22Rv1 (cell line): ENCODE measurements at regions not wholly inside any gene's neighbourhood (a gene's known extent, or its start where the extent isn't known, plus 50 kb on each side); places are given as distances from the start of the nearest gene placed in this dataset.

Experiments
- CTCF ChIP-seq: fragments of 450-650 bp; IDR thresholded peaks from 2 replicates; pipeline ENCODE4 v1.5.1; 2017; ENCODE audit warnings: mild to moderate bottlenecking
- ZFX ChIP-seq: fragments of 450-650 bp; IDR thresholded peaks from 2 replicates; pipeline ENCODE4 v1.6.1; 2017; ENCODE audit warnings: antibody characterized with exemption, borderline replicate concordance

GRCh38 chr2:145226901-145227300 is 707.0 kb upstream of the ZEB2 start:
- no peak for TF ChIP-seq CTCF
- no peak for TF ChIP-seq ZFX
